GM19324 (cell line): ENCODE measurements at regions not wholly inside any gene's neighbourhood (a gene's known extent, or its start where the extent isn't known, plus 50 kb on each side); places are given as distances from the start of the nearest gene placed in this dataset.
A peak's percentile ranks its signal among the peaks of the same experiment; 100 is the strongest.

Experiments used
- ATAC-seq: cut with Tn5 transposase; IDR thresholded peaks from one replicate; pipeline ENCODE4 v1.9.1; 2021; ENCODE audit warnings: mild to moderate bottlenecking, moderate library complexity; ENCODE audit not compliant: unreplicated experiment, low FRiP score

DNA sequence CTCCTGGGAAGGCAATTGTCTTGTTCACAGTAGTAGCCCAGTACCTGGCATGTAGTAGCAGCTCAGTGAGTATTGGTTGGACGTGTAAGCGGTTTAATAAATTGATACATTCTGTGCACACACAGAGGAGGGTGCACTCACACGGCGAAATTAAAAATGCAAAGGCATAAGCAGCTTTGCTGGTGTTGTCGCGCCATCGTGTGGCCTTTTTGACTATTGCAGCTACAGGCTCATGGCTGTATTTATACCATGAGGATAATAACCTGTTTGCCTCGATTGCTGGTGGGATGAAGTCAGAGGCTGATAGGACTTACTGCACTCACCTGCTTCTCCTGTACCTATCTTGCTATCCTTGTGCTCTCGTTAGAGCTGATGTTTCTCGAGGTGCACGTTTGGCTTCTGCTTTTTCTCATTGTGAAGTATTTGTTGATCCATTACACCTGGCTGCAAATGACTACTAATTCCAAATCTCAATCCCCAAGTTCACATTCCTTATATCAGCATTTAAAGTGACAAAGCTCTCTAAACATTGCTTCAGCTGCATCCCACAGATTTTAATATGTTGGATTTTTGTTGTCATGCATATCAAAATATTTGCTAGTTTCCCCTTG is 61.5 kb downstream of the TBXT start:
- peak; percentile 72 for ATAC-seq

DNA sequence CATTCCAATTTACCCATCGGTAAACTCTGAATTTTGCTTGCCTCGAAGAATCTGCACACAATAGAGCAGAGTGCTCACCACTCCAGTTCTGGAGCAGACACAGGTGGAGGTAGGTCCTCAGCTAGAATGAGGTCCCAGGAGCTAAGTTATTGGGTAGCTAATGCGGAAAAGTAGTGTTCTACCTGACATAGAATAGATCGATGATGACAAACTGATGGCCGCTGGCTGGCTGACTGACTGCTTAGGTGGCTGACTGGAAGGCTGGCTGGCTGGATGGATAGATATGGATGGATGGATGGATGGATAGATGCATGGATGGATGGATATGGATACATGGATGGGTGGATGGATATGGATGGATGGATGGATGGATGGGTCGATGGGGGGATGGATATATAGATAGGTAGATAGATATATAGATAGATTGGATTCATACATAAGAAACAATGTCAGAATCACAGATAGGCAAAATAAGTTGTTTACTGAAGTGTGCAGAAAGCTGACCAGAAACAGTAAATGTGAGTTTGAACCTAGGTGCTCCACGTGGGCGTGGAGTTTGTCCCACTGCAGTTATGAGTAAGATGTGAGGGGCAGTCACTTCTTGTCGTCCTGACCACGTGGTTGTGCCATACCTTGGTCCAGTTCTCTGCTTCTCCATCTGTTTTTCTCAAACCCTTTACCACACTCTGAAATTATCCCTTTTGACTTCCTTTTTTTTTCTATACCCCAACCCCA is 62.1 kb downstream of the TBXT start:
- peak; percentile 30 for ATAC-seq

DNA sequence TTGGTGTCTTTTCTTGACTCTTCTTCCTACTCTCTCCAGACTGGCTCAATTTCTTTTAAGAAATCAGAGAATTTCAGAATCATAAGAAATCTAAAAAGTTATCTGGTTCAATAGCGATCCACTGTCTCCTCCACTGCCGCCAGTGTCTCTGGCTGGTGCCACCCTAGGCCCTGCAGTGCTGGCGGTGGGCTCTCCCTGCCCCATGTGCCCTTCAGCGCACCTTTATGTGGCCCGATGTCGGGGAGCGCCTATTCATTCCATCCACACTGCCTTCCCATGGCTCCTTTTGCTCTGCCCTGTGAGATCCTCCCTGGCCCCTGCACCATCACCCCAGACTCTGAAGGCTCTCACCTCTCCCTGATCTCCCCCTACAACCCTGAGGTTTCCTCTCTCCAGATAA is 62.8 kb downstream of the TBXT start:
- ATAC-seq = no peak

DNA sequence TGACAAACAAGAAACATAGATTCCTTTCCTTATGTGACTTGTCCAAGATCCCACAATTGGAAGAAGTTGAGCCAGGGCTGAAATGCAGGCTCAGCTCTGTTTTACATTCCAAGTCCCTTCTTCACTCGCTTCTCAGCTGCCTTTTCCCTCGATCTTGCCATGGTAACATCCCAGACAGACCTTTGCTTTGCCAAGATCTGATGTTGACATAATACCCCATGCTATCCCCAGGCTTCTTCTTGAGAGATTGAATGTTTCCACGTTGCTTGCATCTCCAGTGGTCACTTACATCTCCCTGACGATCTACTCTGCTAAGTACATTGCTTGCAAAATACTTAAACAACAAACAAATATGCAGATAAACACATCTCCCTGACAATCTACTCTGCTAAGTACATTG is 63.5 kb downstream of the TBXT start:
- ATAC-seq = no peak

DNA sequence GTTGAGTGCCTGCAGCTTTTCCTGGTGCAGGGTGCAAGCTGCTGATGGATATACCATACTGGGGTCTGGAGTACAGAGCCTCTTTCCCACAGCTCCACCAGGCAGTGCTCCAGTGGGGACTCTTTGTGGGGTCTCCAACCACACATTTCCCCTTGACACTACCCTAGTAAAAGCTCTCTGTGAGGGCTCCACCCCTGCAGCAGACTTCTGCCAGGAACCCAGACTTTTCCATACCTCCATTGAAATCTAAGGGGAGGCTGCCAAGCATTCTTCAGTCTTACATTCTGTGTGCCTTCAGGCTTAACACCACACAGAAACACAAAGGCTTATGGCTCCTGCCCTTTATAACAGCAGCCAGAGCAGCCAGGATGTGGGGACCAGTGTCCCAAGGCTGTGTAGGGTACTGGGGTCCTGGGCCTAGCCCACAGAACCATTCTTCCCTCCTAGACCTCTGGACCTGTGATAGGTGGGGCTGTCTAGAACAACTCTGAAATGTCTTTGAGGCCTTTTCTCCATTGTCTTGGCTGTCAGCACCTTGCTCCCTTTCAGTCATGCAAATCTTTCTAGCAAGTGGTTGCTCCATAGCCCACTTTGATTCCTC is 65.7 kb downstream of the TBXT start:
- no peak for ATAC-seq

DNA sequence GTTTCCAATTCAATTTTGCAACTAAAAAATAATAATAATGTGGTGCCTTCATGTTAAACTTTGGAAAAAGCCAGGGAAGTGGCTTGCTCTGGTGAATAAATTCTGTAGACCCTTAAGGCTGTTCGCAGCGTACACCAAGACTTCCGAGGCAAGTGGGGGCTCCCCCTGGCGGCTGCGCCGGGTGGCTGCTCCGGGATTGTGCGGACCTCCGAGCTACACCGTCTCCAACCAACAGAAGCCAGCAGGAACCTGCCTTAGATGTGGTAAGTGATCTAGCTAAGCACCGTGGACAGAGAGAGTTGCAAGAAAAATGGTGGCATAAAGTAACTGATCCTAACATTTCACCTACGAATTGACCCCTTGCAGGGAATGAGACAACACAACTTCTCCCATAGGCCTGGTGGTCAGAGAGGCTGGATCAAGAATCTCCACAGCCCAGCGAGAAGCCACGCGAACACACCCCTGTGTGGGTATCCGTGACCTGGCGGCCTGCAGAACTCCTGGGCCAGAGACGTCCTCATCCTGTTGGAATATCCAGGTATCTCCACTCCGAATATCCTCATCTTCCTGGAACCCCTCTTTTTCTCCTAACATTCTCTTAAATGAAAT is 69.6 kb downstream of the TBXT start:
- ATAC-seq = peak; percentile 82

DNA sequence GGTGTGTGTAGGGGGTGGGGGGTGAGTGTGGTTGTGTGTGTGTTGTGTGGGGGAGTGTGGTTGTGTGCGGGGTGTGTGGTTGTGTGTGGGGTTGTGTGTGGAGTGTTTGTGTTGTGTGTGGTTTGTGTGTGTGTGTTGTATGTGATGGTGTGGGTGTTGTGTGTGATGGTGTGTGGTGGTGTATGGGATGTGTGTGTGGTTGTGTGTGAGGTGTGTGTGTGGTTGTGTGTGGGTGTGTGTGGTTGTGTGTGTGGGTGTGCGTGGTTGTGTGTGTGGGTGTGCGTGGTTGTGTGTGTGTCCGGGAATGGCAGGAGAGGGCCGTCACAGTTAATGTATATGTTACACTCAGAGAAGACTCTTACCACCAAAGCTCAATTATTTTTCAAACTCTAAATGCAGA is 79.8 kb downstream of the TBXT start:
- ATAC-seq = no peak

DNA sequence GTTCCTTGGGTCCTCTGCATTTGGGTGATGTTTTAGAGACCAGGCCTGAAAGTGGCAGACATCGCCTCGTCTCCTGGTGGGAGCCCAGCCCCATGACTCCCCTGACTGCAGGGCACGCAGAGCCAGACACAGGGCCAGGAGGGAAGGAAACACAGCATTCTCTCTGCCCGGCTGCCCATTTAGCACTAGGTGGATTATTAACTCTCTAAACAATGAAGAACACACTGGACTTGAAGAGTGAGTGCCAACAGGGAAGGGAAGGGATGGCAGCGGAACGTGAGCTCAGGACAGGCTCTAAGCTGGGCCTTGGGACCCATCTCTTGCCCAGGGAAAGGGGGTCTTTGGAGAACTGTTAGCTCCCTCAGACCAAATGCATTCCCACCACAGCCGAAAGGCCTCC is 80.4 kb downstream of the TBXT start:
- no peak for ATAC-seq

DNA sequence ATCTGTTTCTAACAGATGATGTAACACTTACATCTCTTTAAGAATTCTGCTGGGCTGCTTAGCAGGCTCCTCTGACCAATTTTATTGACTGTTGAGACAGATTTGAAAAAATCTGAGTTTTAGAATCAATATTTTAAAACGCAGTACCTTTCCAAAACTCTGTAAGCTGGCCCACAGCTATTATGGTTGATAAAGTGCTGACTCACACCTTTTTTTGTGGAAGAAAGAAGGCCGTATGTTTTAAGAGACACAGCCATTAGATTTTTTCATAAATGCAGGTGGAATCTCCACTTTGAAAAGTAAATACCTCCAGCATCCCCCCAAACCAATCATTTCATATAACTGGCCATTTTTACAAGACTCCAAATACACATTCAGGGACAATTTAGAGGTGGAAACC is 82.2 kb downstream of the TBXT start:
- ATAC-seq = no peak

DNA sequence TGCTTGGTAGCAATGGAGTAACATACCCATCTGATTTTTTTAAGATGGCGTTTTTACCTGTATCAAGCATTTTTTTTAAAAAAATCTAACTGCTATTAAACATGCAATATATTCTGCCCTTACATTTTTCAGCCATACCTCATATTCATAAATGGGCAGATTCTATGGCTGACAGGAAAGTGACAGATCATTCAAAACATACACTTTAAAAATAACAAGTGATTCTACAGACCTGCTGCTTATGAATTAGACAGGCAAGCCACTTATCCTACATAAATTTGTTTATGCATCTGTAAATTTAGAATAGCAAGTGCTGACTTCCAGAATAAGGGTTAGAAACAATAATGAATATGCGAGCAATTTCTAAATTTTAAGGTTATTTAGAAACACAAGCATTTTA is 82.7 kb downstream of the TBXT start:
- ATAC-seq = no peak

DNA sequence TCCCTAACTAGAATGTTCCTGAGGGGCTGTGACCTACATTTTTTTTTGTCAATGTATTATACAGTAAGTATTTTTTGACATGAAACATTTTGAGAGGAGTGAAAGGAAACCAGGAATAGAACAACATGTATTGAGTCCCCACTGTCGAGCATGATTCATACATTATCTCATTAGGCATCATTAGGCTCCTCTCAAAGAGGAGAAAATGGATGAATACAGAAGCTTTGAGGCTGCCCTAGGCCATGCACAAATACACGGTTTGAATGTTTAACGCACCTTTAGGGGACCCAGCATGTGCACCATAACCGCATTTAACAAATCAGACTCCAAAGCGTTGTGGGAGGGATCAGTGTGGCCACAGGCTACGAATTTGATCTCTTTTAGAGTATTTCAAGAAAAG is 87.8 kb downstream of the TBXT start:
- no peak for ATAC-seq

DNA sequence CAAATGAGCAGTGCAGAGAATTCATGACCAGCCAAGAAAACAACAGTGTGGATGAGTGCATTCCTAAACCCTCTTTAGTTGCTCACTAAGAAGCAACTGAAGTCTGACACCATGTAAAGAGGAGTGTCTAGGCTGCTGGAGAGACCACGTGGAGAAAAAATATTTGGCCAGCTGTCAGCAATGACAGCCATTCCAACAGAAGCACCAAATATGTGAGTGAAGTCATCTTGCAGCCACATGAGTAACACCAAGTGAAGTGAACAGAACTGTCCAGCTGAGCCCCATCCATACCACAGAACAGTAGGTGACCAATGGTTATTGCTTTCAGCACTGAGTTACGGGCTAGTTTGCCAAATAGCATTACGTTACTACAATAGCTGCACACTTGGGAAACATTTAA is 89.4 kb downstream of the TBXT start:
- no peak for ATAC-seq

DNA sequence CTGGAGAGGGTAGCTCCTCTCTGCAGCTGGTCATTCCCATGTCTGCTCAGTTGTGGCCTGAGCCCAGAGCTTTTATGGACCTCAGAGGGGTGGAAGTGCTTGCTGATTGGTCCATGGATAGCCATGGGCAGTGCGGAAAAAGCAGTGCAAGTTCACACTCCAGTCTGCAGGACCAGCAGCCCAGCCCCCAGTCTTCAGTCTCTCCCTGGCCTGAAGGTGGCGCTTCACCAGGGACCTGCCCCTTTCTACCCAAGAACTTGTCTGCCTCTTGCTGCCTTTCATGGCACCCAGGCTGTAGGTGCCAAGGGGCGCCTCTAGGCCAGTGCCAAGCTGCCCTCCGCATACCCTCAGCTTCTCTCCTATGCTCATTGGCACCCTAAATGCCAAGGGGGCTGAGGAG is 91.0 kb downstream of the TBXT start:
- ATAC-seq = no peak

DNA sequence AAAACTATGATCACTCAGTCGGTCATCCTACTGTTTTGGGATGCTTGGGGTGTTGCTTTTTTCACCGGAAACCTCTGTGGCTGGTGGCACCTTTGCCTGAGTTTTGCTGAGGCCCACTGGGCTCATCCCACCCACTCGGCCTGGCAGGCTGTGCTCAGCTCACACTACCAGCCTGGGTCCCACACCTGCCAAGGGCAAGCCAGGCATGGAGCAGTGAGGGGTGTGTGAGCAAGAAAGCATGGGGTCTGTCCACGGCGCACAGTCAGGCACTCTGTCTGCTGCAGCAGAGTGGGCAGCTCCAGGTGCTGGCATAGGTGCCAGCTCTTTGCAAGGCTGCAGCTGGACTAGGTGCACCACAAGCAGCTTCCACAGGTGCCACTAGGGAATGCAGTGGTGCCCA is 91.7 kb downstream of the TBXT start:
- no peak for ATAC-seq

DNA sequence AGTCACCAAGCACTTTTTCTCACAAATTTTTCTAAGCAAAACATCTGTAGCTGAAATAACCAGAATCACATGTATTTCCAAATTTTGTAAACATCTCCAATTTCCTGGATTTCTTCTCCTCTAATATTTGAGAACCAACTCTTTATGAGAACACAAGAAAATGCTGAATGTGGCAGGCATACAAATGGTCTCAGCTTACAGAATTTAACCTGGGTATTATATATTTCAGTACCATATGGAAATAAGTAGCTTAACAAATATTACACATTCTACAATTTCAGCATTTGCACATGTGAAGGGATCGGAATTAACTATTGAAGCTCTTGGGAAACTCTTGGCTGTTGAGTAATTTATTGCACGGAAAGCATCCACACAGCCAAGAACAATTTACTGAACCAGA is 92.5 kb downstream of the TBXT start:
- no peak for ATAC-seq

DNA sequence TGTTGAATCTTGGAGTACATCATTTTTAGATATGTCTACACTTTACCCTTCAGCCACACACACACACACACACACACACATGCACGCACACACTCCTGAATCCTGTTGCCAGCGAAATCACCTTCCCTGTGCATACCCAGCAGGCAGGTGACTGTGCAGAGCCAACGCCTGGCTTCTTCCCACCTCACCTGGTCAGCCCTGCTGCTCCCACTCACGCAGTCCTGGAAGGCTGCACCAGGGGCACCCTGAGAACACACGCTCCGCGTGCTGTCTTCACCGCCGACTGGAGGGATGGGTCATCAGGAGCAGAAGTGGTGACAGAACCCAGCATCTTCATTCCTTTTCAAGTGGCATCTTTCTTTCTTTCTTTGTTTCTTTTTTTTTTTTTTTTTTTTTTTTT is 94.6 kb downstream of the TBXT start:
- no peak for ATAC-seq

DNA sequence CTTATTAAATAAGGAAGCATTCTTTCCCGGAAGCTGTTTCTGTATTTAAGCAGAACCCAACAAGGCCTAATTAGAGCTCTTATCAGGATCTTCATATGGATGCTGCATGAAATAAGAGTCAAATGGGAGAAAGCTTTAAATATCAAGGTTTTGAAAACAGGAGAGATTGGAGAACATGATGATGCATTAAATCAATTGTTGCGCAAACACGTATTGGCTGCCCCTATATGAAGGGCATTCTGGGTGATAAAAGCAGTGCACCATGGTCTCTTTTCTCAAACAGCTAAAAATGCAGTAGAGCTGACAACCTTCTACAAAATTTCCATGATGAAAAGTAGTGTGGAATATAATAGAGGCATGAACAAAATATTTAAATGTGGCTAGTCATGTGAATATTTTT is 98.9 kb downstream of the TBXT start:
- no peak for ATAC-seq

DNA sequence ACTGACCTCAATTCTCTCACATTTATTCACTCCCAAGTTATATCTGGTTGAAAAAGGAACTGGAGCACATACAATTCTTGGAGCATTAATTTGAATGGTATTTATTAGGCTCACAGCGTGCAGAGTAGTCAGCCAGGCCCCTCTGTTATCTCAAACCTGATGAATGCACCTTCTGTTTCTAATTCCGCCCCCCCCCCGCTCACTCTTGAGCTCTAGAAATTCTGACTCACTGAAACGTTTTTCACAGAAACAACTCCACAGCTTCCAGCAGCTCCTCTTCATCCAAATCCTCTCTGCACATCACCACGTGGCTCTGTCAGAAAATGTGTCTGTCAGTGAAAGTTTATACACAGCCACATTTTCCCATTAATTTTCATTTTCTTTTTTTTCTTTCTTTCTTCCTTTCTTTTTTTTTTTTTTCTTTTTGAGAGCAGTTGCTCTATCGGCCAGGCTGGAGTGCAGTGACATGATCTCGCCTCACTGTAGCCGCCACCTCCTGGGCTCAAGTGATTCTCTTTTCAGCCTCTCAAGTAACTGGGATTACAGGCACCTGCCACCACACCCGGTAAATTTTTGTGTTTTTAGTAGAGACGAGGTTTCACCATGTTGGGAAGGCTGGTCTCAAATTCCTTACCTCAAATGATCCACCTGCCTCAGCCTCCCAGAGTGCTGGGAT is 109.4 kb downstream of the TBXT start:
- no peak for ATAC-seq

DNA sequence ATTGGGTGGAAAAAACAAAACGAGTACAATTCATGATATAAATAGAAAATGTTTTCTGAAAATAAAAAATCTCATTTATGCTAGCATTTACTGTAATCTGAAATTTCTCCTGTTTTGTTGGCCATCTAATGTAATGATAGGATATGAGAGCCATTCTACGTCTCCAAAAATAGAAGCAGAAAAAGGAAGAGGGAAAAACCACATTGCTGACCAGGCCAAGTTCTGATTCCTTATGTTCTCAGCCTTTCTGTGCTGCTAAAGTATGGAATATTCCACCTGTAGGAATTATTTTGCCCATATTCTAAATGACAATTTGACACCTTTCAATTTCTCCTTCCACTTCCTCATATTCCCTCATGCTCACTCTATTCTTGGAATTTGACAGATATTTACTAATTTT is 110.2 kb downstream of the TBXT start:
- ATAC-seq = no peak

DNA sequence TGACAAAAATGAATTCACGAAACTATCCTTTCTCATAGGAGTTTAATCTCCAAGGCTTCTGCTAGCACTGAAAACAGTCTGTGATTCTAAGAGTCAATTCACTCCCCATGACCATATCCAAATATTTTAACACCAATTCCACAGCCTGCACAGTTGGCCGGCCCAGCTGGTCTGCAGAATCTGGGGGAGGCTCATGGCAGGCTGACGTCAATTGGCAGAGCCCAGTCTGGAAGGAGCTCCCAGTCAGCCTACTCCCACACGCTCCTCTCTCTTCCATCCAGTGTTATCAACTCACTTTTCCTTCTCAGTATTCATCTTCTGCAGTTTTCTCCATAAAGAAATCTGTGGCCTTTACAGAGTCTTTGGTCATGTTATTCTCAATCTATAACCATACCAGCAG is 111.0 kb downstream of the TBXT start:
- ATAC-seq = no peak

DNA sequence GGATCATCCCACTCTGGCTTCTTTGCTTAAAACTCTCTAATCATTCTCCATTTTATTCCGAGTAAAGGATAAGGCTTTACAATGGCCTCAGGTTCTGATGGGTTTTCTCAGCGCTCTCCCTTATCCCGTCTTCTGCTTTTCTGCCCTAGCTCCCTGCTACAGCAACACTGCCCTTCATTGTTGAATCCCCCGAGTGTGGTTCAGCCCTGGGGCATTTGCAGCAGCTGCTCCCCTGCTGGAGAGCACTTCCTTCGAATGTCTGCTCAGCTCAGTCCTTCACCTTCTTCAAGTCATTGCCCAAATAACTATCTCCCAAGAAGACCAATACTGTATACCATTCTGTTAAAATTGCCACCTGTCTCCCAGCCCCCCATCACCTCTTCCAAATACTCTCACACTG is 111.8 kb downstream of the TBXT start:
- no peak for ATAC-seq
